GM12873 (cell line): ENCODE measurements at regions not wholly inside any gene's neighbourhood (a gene's known extent, or its start where the extent isn't known, plus 50 kb on each side); places are given as distances from the start of the nearest gene placed in this dataset.

Experiments used
- TF ChIP-seq, protein P1 (sequence below): IDR thresholded peaks from 2 replicates; pipeline ENCODE4 v1.5.1; 2012; ENCODE audit warnings: low read depth, mild to moderate bottlenecking, moderate library complexity, low read length, control low read depth; ENCODE audit not compliant: insufficient read depth; ENCODE audit errors: missing control alignments

DNA sequence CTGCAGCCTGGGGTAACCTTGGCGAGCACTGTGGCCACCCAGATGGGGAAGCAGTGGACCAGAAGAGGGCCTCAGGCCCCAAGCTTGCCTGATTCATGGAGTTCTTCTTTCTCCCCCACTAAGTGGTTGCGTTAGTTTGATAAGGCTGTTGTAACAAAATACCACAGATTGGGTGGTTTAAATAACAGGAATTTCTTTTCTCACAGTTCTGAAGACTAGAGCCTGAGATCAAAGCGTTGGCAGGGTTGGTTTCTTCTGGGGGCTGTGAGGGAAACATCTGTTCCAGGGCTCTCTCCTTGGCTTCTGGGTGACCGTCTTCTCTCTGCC lies 105.7 kb upstream of the GATB start:
- TF ChIP-seq, protein P1, sequence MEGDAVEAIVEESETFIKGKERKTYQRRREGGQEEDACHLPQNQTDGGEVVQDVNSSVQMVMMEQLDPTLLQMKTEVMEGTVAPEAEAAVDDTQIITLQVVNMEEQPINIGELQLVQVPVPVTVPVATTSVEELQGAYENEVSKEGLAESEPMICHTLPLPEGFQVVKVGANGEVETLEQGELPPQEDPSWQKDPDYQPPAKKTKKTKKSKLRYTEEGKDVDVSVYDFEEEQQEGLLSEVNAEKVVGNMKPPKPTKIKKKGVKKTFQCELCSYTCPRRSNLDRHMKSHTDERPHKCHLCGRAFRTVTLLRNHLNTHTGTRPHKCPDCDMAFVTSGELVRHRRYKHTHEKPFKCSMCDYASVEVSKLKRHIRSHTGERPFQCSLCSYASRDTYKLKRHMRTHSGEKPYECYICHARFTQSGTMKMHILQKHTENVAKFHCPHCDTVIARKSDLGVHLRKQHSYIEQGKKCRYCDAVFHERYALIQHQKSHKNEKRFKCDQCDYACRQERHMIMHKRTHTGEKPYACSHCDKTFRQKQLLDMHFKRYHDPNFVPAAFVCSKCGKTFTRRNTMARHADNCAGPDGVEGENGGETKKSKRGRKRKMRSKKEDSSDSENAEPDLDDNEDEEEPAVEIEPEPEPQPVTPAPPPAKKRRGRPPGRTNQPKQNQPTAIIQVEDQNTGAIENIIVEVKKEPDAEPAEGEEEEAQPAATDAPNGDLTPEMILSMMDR = no peak

DNA sequence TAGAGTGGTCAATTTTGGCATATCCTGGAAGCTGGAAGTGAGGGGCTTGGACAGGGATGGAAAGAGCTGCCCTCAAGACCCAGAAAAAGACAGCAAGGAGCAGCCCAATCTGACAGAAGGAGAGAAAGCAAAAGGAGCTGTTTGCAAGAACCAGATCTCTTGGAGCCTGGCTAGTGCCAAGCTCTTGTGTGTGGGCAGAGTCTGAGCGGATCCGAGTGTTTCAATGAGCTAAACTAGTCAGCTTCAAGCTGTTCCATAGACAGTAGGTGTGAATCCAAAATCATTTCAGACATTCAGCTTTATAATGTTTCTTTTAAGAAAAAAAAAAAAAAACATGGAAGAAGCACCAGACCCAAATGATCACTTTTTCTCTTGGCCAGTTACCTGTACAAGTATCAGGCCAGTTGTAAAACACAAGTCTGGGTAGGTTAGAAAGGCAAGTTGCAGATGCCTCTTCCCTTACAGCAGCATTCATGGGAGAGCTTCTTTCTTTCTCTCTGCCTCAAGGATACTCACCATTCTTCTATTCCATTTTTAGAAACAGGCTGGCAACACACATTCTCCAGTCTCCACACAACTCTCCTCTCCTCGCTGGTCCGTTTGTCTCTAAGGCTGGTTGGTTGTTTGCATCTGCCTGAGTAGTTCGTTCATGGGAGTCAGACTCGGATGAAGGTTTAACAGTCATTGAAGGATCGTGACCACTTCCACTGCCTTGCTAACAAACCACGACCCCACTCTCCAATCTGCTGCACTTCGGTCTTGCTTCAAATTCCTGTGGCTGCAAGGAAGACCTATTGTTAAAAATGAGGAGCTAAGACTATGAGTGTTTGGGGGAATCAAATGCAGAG lies 105.2 kb upstream of the GATB start:
- TF ChIP-seq, protein P1 = no peak

DNA sequence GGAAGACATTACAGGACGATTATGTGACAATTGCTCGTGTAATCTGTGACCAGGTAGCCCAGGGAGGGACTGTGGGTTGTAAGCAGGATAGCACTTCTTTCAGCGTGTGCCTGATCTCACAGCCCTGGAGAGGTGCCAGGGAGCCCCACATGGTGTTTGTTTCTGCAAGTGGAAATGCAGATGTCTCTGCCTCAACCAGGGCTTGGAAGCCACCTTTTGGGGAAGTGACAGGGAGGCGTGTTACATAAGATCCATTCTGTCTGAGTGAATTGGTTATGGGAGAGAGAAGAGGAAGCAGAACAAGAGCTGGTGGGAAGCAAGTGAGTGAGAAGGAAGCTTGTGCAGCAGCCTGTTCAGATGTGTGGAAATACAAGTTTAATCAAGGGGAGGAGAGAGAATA lies 104.5 kb upstream of the GATB start:
- TF ChIP-seq, protein P1 = no peak

DNA sequence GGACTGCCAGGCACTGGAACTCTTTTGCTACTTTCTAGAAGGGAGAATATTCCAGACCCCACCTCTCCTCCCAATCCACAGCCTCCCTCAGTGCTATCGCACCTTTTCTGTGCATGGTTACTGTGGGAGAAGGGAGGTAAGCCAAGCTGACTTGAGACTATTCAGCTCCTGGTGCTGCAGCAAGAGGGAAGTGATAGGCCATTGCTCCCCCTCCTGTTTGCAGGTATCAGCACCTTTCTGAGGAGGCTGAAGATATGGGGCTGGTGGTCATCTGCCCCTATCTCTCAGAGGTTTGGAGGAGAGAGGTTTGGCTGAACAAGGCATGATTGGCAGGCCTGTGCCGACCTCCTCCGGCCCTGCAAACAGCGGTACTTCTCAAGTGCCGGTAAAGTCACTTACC lies 103.3 kb upstream of the GATB start:
- TF ChIP-seq, protein P1 = no peak

DNA sequence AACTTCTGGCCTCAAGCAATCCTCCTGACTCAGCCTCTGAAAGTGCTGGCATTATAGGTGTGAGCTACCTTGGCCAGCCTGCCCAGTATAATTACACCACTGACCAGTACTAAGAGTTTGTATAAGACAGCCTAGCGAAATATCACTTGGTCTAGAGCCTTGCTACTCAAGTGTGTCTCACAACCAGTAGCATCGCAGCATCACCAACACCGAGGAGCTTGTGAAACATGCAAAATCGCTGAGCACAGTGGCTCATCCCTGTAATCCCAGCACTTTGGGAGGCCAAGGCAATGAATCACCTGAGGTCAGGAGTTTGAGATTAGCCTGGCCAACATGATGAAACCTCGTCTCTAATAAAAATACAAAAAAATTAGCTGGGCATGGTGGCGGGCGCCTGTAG lies 102.0 kb upstream of the GATB start:
- TF ChIP-seq, protein P1 = no peak

DNA sequence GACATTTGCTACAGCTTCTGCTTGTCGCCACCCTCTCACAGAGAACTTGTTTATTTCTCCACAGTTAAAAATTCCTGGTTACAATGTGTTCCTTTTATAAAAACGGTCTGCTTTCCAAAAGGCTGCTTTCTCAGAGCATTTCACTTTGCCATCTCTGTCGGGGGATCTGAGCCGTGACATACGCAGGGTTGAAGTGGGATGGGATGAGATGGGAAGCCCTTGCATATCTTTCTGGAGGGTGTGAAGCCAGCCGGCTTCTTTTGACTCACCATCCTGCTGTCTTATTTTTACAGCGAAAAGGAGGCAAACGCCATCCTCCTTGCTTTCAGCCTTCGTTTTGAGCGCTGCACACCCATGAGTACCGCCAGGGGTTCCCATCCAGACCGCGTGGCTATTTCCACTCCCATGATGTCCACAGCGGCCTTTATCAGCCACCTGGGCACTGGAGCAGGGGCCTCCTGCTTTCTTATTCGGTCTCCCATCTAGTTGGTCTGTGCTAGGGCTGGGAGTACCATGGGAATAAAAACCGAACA lies 99.8 kb upstream of the GATB start:
- TF ChIP-seq, protein P1 = no peak

DNA sequence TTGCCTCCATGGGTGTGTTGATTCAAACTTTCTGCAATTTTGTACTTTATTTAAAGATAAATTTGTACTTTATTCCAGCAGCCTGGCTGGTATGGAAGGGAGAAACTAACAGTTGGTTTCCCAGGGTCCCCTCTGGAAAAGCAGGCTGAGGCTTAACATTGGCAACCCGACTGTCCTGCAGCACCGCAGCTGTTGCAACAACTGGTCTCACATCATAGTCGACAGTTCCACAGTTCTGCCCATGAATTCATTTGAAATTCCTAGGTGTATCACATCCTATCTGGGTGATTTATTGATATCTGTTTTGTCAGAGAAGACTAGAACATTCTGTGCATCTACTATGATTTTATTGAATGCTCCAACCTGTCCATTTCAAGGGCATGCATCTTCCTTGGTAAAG lies 98.8 kb upstream of the GATB start:
- TF ChIP-seq, protein P1 = no peak
